CD4-positive, alpha-beta T cell treated with Interferon alpha-2 for 1 hour (primary cell): ENCODE measurements at regions not wholly inside any gene's neighbourhood (a gene's known extent, or its start where the extent isn't known, plus 50 kb on each side); places are given as distances from the start of the nearest gene placed in this dataset.

Experiments used
- DNase-seq, 2 donors: peaks; one replicate each; pipeline ENCODE4 v3.0.0-alpha.2; 2020 to 2022

DNA sequence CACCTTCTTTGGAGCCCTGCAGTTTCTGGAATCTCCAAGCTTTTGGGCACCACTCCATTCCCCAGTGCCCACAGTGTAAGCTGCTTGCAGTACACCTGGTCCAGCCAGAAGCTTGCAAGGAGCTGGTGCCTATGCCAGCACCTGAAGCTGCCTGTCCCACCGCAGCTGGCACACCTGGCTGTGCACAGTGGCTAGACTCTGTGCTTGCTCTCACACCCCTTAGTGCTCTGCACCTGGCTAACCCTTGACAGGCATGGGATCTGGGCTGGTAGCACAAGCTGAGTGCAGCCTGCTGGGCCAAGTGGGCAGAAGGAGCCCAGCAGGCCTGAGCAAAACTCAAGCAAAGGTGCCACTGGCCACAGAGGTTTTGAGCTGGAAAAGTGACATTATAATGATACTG lies 183.8 kb upstream of the MC4R start:
- DNase-seq = no peak

DNA sequence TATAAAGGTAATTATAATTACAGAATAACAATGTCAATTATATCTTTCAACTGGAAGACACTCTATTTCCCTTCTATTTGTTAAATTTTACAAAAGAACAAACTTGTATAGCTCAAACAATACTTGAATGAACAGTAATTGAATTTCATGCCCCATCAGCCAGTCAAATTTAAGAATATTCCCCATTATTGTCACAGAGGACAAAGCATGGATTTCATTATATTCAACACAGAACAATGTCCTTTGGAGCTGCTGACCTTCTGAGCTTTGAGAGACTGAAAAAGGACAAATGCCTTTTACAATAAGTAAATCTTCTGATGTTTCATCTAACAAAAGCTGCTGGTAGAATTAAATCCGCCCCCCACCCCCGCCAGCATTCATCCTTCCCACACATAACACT lies 187.5 kb upstream of the MC4R start:
- no peak for DNase-seq

DNA sequence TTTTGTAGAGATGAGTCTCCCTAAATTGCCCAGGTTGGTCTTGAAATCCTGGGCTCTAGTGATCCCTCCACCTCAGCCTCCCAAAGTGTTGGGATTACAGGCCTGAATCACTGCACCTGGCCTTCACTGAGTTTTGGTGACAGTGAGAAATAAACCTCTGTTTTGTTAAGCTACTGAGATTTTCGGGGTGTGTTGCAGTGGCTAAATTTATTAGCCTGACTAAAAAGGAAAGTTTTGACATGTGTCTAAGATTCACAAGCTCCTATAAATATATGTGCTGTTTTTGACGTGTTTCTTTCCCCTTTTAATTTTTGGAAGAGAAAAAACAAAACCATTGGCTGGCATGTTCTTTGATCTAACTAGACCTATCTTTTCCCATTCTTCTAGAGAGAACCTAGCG lies 190.5 kb upstream of the MC4R start:
- no peak for DNase-seq

DNA sequence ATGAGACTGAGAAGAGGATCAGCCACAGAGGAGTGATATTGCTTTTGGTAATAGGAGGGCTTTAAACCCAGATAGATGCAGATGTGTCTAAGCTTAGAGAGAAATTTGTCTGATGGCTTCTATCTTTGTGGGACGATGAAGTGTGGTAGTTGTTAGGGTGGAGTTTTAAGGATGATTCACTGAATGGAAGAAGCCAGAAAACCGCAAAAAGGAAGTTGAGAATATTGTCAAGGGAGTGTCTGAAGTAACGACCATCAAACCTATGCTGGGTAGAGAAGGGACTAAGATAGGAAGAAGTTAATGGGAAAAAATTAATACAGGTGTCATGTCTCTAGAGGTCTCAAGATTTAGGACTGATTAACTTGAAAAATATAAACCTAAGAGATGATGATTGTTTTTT lies 195.6 kb upstream of the MC4R start:
- no peak for DNase-seq

DNA sequence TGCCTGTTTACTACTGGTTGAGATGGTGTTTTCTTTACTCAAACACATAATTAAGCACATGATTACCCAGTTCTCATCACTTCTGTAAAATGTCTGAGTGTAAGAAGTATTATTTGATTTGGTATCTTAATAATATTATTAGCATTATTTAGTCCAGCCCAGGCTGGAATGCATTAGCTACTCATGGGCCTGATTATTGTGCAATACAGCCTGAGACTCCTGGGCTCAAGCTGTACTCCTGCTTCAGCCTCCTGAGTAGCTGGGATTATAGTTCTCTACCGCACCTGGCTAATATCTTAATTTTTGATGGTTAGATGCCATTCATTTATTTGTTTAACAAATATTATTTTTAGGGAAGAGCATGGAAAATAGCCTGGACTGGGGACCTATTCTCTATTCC lies 197.6 kb upstream of the MC4R start:
- DNase-seq = no peak

DNA sequence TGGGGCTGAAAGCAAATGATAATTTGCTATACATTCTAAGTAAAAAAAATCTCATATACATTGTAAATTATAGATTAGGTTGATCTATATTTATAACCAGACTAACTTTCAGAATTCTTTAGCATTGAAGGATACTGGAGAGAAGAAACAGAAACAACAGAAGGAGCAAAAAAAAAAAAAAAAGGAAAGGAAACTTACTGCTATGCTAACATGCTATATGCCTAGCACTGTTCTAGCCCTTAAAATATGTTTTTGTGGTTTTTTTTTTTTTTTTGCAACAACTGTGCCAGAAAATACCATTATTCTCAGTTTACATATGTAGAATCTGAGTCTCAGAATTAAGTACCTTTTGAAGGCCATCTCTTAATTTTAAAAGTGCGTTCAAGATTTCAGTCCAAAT lies 204.9 kb upstream of the MC4R start:
- DNase-seq = no peak

DNA sequence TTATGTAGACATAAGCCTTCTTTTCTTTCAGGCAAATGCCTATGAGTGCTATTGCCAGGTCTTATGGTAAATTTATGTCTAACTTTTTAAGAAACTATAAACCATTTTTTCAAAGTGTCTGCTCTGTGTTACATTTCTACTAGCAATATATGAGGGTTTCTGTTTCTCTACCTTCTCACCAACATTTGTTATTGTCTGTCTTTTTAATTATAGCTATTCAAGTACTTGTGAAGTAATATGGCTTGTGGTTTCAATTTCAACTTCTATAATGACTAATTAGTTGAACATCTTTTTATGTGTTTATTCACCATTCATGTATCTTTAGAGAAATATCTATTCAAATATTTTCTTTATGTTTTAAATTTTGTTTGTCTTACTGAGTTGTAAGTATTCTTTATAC lies 213.1 kb upstream of the MC4R start:
- DNase-seq = no peak

DNA sequence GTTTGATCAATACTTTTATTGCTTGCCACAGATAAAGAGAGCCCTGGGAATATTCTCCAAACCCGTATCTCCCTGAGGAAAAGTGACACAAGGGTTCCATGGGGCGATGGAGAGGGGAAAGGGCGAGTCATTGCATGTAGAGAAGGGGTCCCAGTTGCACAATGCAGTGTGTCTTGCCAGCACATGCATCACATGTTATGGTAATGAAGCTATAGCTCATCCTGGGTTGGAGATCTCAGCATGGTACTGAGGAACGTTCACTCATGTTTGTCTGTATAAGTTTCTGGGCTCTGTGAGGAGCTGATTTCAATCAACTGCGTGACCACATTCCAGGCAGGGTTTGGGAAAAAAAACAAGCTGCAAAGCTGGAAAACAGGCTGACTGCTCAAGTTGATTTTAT lies 220.7 kb upstream of the MC4R start:
- no peak for DNase-seq

DNA sequence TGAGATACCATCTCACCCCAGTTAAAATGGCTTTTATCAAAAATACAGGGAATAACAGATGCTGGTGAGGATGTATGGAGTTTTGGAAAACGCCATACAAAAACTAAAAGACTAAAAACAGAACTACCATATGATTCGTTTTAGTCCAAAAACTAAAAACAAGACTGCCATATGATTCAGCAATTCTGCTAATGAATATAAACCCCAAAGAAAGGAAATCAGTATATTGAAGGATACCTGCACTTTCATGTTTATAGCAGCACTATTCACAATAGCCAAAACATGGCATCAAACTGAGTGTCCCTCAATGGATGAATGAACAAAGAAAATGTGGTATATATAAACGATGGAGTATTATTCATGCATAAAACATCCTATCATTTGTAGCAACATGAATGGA lies 224.4 kb upstream of the MC4R start:
- no peak for DNase-seq

DNA sequence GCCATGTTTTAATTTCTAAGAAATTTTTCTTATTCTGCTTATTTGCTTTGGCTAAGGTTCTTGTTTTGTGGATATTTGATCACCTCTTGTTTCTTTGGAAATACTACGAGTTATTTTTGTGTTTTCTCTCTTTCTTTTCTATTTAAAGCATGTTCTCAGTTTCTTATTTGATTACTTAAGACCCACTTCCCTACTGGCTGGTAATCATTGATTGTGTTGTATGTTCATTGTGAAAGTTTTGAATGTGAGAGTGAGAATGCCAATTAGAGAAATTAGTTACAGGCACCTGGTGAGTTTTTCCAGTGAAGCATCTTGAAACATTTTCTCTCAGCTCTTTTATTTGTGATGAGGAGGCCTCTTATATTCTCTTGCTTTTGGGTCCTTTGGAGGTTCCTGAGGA lies 226.7 kb upstream of the MC4R start:
- DNase-seq = no peak

DNA sequence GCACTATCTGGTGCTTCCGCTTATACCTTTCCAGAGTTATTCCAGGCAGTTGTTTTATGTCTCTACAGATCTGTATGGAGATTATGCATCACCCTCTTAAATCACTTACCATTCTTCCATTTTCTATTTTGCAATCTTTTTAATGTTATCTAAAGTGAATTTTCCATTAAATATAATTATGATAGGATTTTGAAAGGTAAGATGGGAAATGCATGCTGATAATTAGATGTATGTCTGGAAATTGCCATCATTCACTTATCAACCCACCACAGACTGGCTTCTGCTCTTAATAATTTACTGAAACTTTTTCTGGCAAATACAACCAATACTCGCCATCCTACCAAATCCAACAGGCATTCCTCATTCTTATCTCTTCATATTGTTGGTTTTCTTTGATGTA lies 227.4 kb upstream of the MC4R start:
- no peak for DNase-seq

DNA sequence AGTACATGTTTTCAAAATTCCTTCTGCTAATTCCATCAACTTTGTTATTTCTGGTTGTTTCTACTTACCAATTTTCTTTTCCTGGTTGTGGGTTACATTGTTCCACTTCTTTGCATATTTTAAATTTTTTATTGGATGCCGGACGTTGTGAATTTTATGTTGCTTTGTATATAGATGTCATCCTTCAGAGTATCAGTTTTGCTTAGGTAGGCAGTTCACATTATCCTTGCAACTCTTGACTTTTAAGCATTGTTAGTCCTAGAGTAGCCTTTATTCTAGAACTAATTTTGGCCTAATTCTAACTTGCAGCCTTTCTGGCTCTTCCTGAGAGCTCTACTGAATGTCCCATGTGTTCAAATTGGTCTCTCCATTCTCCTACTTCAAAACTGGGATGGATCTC lies 228.7 kb upstream of the MC4R start:
- DNase-seq = no peak

DNA sequence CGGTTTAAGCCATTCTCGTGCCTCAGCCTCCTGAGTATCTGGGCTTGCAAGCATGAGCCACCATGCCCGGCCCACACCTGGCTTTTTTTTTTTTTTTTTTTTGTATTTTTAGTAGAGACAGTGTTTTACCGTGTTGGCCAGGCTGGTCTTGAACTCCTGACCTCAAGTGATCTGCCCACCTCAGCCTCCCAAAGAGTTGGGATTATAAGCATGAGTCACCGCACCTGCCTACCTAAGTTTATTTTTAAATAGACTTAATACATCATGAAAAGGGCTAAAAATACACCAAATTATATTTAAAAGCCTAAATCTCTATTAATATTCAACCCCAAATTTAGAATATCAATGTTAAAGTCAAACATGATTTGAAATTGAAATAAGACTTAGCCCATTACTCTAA lies 250.8 kb upstream of the MC4R start:
- DNase-seq = no peak

DNA sequence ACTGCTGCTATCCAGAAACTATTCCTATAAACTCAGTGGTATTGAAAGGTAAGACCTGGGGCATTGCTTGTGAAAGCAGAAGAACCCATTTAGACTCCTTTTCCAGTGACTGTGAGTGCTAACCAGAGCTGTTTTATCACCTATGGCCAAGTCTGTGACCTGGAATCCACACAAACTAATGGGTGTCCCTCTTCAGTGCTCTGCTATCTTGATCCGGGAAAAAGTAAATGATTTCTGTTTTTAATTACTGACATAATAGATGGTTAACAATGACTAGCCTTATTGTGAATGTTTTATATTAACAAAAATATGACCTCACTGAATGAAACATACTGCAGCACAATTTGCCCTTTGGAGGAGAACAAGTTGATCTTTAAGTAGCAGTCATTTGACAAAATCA lies 251.6 kb upstream of the MC4R start:
- DNase-seq = no peak

DNA sequence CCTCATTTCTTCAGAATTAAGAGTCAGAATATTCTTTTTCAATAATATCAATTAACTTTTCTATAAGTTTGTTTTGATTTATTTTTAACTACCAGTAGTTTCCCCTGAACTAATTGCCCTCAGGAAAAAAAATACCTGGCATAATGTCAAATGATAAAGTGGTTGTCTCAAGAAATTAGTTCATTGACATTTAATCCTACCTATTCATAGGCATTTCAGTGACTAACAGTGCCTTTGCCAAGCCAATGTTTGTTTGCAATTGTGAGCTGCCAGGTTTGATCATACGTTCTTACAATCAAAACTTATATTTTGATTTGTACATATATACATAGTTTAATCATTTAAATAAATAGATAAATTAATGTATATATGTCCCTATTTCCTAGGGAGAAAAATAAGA lies 267.3 kb upstream of the MC4R start:
- no peak for DNase-seq

DNA sequence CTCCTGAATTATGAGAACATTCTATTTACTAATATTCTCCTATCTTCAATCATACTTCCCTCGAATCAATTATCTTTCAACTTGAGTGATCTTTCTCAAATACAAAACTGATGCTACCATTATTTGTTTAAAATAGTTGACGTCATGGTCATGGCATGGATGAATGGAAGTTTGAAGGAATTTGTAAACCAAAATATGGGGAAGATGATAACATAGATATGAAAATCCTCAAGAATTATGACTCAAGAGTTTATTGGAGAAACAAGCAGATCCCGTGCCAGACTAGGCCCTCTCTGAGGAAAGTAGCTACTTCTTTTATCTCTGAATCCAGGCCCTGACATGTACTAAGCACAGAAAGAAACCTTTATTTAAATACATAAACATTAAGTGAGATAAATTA lies 270.4 kb upstream of the MC4R start:
- DNase-seq = no peak

DNA sequence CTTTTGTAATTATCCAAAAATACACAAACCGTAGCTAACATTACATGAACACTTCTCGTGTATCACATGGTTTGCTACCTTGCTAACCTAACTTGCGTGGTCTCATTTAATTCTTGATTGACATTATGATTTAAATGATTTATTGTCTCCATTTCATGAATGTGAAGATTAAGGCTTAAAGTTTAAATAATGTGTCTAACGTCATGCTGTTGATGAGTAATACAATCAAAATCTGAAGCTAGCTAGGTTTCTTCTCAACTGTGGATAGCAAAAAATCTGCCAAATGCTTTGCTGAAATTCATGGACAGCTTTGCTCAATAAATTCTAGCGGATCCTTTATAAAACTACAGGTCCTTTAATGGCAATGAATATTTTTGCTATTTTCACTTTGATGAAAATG lies 274.1 kb upstream of the MC4R start:
- DNase-seq = no peak

DNA sequence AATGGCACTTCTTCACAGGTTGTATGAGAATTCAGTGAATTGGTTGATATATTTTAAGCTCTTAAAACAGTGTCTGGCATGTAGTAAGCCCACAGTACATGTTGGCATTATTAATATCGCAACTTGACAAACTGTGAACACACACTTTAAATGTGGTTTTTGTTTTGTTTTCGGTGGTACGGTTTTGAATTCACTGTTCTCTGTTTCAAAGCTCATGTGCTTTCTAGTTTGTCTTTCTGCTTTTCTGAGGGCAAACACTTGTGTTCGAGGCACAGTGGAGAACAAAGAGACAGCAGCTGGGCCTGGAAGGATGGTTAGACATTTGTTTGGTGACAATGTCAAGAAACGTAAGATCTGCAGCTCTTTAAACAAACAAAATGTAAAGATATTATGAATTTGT lies 276.5 kb upstream of the MC4R start:
- no peak for DNase-seq

DNA sequence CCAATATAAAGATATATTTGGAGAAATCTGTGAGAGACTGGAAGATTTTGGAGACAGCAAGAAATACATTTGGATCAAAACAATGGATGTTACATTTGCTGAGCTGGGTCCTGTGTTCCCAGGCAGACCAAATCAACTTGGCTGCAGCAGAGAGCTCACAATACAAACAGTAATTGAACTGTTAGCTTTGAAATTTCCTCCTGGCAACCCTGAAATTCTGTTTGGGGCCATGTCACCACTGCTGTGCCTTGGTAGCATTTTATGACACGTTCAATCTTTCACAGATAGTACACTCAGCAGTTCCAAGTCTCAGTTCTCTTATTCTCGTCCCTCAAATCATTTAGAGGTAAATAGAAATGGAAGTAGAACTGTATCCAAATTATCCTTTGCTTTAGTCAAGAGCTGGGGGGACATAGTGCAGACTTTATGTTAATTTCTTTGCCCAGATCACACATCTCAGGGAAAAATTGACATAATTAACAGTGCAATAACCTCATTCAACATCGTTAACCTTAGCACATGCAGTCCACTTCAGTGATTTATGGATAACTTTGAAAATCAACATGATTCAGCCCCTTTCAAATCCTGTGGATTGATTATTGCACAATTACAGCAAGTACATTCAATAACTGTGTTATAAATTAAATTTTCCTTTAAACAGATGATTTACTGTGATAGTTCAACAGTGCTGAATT lies 277.4 kb upstream of the MC4R start:
- DNase-seq = no peak

DNA sequence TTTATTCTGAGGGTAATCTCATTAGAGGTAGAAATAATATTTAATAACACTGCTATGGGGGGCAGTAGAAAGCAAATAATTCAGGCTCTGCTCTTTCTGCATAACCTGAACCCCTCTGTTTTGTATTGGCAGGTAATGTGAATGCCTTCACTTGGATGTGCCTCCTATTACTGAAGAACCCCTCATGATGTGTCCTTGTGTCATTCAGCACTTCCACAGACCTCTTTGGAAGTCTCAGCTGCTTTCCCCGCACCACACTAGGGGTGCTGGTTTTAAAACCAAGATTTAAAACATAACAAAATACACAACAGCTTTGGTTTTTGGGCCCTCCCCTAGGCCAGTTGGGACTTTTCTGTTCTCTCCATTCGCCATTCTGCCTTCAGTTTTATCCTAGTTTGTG lies 281.7 kb upstream of the MC4R start:
- no peak for DNase-seq

DNA sequence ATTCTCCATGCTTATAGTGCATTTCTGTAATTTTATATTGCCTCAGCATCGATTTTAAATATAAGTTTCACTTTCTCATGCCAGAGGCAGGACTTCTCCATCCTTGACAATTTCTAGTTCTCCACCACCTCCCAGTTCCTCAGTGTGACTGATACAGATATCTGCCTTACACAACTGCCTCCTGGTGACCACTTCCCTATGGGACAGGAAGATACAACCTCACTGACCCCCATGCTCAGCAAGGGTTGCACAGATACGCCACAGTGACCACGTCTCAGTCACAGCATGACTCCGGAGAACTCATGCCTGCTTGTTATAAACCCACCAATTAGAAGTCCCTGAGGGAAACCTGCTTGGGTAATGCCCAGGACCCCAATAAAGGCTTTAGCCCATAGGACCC lies 284.0 kb upstream of the MC4R start:
- peak; percentile 8 to 39 for DNase-seq

DNA sequence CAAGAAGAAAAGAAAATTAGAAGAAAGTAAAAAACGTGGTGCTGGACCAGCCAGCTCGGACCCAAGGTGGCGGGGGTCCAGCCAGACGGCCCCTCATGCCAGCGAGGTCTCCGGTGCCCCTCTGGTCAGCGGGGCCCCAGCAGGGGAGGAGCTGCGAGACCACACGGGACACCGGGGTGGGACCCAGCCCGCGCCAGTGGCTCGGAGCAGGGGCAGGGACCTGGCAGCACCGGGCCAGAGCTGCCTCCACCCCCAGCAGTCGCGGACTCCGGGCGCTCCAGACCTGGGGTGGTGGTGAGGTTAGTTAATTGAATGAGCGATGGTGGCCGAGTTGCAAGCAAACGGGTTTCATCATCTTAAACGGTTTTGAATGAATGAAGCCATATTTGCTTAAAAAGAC lies 289.9 kb upstream of the MC4R start:
- no peak for DNase-seq

DNA sequence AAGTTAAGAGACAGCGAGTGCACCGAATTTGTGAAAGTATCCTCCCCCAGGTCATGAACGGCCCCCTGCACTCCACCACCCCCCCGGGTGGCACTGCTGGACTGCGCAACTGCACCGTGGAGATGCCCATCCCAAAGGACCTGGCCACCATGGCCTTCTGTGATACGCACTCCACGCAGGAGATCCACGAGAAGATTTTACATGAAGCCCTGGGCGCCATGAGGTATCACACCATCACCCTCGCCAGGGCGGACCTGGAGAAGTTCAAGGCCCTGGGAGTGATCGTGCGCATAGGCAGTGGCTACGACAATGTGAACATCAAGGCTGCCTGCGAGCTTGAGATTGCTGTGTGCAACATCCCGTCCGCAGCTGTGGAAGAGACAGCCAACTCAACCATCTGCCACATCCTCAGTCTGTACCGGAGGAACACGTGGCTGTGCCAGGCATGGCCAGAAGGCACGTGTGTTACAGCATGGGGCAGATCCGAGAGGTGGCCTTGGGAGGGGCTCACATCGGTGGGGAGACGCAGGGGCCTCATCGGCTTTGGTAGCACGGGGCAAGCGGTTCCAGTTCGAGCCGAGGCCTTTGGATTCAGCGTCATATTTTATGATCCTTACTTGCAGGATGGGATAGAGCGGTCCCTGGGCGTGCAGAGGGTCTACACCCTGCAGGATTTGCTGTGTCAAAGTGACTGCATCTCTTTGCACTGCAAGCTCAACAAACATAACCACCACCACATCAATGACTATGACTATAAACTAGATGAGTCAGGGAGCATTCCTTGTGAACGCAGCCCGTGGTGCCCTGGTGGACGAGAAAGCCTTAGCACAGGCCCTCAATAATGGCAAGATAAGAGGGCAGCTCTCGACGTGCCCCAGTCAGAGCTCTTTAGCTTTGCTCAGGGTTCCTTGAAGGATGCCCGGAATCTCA lies 290.8 kb upstream of the MC4R start:
- no peak for DNase-seq

DNA sequence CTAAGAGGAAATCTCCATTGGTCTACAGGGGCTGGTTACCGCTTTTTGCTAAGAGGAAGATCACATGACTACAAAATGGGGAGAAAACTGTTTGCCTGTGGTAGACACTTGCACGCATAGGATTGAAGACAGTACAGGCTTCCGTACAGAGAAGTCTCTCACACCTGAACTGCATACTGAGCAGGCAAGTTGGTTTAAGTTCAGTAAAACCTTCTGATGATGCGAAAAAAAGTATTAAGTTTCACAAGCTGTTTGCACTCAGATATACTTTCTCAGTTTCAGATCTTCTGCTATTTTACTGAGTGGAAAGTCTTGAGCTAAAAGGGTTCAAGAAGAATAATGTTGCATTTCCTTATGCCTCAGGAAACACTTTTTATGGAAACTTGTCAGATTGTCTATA lies 292.2 kb upstream of the MC4R start:
- no peak for DNase-seq

DNA sequence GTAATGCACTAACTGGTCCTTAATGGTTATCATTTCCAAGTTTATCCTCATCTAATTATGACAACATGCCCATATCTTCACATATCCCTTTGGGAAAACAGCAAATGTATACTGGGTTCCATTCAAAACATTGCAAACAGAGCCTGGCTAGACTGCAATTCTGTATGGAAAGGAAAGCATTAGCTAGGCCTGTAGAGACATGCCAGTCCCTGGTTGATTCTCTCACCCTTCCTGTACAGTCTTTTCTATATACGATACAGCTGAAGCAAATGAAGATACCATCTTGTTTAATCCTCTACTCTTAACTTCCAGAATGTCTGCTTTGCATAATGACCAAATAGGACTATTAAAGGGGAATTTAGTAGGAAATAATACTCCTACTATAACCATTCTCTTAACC lies 294.4 kb upstream of the MC4R start:
- DNase-seq = no peak
